Epithelial cell of esophagus (primary cell): ENCODE measurements at regions not wholly inside any gene's neighbourhood (a gene's known extent, or its start where the extent isn't known, plus 50 kb on each side); places are given as distances from the start of the nearest gene placed in this dataset.
"Not testable (repeated sequence)": the region's sequence is repeated elsewhere in the genome, so short reads cannot be mapped to it uniquely, and the experiment has no call there.

Experiments used
- DNase-seq: peaks from one replicate; pipeline ENCODE4 v3.0.0; 2010; ENCODE audit warnings: low read depth
- H3K4me3 ChIP-seq: 2 replicates; pipeline ENCODE4 v1.5.1; 2011; ENCODE audit warnings: mild to moderate bottlenecking, low read length, control low read depth
- TF ChIP-seq, protein P1 (sequence below): IDR thresholded peaks from 2 replicates; pipeline ENCODE4 v1.5.1; 2011; ENCODE audit warnings: low read depth, mild to moderate bottlenecking, low read length, control low read depth, inconsistent platforms; ENCODE audit not compliant: insufficient read depth; ENCODE audit errors: missing control alignments

DNA sequence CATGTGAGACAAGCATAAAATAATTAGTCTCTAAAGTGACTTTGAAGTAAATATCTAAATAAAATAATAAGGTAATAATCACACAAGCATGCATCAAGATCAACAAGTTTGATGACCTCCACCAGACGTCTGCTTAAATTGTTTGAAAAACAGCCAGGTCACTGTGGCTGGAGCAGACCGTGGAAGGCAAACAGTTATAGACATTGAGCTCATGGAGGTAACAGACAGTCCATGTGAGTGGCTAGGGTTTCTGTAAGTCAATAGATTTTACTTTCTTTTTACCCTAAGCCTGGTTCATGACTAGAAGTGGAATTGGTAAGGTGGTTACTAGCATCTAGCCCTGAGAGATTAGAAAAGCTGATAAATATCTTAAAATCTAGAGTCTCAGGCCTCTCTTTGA, 50.4 kb upstream of the CDY2A start:
- not testable (repeated sequence) for H3K4me3 ChIP-seq, DNase-seq

DNA sequence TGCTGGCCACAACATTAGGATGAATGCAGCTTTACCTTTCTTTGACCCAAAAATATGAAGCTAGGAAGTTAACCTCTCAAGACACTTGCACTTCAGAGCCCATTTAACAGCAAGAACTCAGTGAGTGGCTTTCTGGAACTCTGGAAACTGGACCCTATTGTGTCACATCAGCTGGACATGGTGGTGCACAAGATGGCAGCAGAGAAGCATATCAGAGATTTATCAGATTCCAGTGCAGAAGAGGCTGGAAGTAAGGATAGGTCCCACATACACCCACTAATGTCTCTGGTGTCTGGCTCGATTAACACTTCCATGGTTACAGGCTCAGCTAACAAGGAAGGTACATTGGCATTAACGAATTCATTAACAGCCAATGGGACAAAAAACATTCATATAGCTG, 72.2 kb upstream of the CDY2B start:
- H3K4me3 ChIP-seq, result no peak overlapping the region
- peak; percentile 0 for DNase-seq
- TF ChIP-seq, protein P1, sequence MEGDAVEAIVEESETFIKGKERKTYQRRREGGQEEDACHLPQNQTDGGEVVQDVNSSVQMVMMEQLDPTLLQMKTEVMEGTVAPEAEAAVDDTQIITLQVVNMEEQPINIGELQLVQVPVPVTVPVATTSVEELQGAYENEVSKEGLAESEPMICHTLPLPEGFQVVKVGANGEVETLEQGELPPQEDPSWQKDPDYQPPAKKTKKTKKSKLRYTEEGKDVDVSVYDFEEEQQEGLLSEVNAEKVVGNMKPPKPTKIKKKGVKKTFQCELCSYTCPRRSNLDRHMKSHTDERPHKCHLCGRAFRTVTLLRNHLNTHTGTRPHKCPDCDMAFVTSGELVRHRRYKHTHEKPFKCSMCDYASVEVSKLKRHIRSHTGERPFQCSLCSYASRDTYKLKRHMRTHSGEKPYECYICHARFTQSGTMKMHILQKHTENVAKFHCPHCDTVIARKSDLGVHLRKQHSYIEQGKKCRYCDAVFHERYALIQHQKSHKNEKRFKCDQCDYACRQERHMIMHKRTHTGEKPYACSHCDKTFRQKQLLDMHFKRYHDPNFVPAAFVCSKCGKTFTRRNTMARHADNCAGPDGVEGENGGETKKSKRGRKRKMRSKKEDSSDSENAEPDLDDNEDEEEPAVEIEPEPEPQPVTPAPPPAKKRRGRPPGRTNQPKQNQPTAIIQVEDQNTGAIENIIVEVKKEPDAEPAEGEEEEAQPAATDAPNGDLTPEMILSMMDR, result no peak

DNA sequence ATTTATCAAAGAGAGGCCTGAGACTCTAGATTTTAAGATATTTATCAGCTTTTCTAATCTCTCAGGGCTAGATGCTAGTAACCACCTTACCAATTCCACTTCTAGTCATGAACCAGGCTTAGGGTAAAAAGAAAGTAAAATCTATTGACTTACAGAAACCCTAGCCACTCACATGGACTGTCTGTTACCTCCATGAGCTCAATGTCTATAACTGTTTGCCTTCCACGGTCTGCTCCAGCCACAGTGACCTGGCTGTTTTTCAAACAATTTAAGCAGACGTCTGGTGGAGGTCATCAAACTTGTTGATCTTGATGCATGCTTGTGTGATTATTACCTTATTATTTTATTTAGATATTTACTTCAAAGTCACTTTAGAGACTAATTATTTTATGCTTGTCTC, 50.4 kb upstream of the CDY2B start:
- H3K4me3 ChIP-seq, DNase-seq: not testable (repeated sequence)
